ENCODE measurements at regions not wholly inside any gene's neighbourhood (a gene's known extent, or its start where the extent isn't known, plus 50 kb on each side); places are given as distances from the start of the nearest gene placed in this dataset.

DNA sequence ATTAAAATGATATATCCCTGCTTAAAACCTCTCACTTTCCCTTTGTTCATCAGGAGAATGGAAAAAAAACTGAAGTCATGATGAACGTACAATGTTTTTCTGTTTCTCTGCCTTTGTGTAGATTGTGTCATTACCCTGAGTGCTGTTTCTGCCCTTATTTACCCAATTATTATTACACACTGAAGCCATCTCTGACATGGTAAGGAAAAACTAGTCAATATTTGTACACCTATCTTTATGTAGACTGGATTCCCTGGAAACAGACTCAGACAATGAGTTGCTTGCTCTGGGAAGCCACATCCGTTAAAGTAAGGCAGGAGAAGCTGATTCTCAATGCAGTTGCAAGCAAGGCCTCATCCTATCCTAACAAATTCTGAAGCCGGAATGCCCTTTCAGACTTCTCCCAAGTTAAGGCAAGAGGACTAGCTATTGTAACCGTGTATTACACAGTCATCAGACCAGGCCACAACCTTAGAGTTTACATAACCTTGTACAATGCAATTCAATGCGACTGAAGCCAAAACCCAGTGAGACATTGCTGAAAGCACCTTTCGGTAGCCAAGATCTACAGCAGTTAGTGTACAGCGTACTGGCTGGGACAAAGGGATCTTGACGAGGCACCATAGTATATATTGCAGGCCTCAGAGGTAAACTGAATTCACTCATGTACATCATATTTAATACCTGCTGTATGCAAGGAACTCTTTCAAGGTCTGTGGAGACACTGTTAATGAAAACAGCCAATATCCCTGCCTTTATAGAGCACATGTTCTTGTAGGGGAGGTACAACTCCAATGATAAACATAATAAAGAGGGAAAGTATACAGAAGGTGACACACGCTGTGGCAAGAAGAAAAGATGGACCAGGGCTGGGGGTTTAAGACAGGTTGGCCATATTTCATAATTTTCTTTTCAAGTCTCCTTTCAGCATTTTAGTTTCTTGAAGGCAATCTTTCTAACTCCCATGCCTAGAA, 1040.8 kb upstream of the SEMA6D start:
- no peak for DNase-seq

DNA sequence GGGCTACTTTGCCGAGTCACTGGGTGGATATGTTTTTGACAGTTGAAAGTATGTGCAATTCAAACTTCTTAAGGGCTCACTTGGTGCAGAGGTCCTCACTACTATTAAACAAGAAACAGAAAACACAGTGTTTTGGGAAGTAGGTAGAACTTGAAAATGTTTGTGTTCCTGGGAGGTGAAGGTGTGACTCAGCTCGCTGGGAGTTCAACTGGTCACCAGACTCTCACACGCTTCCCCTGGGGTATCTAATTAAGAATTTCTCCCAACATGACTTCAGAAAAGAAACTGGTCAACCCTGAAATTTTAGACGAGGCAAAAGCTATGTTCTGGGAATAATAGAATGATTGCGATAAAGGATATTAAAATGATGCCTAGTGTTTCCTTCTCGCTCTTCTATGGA, 1039.8 kb upstream of the SEMA6D start:
- no peak for DNase-seq

DNA sequence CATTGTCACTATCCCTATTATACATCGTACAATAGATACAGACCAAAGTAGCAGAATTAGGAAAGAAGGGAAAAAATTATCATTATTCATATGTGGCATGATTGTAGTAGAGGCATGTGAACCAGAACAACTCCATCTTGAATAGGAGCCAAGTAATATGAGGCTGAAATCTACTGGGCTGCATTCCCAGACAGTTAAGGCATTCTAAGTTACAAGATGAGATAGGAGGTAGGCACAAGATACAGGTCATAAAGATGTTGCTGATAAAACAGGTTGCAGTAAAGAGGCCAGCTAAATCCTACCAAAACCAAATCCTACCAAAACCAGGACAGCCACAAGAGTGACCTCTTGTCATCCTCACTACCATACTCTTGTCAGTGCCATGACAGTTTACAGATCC, 1035.4 kb upstream of the SEMA6D start:
- DNase-seq: no peak

DNA sequence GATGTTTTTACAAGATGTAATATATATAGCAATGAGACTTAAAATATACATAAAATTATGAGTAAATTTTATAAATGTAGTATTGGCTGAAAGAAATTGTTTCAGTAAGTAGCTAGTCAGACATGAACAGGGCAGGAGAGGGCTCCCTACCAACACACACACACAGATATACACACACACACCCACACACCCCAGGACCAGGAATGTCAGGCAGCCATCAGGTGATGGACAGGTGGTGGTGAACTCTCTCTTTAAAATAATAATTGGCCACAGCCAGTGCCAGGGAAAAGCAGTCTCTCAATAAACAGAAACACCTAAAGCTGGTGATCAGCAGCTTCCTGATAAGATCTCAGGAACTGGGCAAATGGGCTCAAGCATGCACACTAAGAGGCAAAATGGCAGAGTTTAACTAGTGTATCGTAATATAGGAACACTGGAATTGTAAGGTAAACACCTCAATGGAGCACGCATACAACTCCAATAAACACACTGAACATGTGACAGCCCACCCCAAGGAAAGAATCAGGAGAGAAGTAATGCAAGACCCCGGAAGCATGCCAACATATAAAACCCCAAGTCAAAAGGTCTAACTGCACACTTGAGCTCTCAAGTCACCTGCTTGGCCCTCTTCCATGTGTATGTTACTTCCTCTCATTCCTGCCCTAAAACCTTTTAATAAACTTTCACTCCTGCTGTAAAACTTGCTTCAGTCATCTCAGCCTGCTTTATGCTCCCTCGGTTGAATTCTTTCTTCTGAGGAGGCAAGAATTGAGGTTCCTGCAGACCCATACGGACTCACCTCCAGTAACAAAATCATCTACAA, 1034.1 kb upstream of the SEMA6D start:
- no peak for DNase-seq

DNA sequence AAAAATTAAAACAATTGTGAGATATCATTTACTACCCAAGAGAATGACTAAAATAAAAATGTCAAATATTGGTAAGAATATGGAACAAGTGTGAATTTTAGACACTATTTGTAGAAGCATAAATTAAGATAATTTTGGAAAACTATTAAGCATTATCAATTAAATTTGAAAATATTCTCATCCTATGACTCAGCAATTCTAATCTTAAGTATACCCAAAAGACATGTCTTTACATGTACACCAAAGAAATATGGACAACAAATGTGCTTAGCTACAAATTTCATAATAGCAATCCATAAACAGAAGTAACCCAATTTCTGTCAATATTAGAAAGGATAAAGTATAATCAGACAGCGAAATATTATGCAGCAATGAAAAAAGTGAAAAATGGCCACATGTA, 1032.2 kb upstream of the SEMA6D start:
- DNase-seq: no peak

DNA sequence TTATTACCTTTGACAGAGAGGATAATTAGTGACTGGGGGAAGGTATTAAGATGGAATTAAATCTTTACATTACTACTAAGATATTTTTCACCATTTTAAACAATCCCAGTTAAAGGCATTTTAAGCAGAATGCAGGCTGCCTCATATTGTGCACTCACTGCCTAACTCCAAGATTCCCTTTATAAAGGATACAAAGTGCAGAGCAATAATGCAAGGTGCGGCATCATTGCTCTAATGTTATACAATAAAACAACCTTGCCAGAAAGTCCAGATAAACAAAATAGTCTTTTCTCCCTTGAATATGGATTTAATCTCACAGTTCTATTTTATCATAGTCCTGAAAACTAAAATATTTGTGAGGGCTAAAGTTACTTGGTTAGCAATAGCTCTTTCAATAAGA, 1031.6 kb upstream of the SEMA6D start:
- DNase-seq: no peak

DNA sequence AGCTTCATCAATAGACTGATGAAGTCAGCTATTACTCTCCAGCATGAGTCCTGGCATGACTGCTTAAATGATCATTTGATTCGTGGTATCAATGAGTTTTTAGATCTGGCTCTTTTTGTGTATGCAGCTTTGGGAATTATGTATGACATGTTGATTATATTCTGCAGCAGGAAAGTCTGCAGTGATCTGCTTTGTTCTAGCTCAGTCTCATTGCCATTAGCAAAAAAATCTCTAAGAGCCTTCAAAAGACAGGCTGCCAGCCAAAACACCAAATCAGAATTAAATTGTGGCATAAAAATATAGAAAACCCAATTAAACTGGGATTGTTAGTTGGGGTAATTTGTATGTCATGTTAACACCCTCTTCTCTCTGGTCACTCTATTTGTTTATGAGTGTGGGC, 1021.0 kb upstream of the SEMA6D start:
- DNase-seq: no peak

DNA sequence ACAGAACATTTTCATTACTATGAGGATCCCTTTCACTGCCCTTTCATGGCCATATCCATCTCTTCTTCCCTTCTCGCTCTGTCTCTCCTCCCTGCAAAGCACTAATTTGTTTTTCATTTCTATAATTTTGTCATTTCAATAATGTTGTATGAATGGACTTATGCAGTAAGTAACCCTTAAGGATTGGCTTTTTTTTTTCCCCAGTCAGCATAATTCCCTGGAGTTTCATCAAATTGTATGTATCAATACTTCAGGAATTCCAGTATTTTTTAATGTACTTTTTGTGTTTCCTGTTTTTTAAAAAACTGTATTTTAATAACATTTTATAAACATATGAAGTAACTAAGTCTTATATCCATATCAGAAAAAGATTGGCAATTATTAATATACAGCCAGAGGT, 1016.0 kb upstream of the SEMA6D start:
- no peak for DNase-seq

DNA sequence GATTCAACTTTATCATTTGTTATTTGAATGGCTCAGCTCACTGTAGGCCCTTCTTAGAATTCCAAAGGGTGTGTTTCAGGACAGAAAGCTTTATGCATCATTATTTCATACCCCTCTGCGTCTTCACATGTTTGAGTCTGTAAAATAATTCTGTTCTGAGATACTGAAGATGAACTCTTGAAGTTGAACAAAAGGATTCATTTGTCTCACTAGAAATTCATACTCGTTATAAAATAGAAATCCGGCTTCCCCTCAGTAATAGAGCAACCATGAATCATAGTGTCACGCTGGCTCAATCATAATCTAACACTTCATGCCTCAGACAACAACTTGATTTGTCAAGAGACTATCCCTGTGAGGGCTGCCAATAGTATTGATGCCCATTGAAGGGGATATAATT, 1015.4 kb upstream of the SEMA6D start:
- DNase-seq: no peak

DNA sequence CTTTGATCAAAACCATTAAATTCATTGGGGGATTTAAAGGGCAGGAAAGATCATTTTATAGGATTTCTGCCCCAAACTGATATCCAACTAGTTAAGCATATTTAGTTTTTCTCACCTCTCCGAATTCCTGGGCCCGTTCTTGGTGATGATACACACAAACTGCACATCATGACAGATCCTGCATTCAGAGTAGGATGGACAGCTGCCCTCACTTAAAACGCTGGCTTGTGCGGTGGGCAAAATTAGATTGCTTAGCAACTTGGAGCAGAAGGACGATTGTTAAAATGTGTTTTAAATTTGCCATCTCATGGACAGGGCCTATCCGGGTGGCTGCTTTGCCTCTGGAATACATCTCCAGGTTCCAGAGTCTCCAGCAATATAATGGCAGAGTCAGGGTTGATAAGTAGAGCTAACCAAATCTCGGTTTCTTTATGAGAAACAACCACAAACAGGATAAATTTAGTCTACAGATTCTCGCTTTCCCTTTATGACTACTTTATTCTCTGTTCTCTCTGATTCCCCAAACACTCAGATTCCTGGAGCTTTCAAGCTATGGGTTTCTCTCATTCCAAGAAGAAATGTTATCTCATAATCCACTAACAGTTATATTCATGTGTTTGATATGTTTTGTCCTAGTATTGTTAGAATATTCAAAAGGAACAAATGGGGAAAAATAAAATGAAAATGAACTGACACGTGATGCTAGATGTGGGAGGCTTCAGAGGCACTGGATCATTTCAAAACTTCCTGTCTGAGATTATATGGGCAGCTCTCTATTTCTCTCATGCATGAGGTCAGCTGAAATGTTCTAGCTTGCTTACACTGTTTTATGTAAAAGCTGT, 1014.1 kb upstream of the SEMA6D start:
- DNase-seq: no peak

DNA sequence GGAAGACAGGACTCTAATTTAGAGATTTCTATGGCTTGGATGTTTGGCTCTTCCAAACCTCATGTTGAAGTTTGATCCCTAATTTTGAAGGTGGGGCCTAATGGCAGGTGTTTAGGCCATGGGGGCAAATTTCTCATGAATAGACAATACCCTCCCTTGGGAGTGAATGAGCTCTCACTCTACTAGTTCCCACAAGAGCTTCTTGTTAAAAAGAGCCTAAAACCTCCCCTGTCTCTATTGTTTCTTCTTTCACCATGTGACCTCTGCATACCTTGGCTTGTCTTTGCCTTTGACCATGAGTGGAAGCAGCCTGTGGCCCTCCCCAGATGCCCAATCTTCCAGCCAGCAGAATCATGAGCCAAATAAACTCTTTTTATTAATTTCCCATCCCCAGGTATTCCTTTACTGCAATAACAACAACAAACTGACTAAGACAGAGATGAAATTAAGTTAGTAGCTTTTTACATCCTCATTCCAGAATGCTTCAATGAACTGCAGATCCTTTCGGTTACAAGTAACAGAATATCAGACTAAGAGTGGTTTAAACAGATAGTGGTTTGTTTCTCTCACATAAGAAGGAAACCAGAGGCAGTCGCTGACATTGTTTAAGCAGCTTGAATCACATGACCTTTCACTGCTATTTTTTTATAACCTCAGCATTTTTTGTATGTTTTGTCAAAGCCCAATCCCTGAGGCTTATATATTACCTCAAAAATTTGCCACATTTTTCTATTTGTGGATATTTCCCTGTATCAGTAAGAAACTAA, 1013.3 kb upstream of the SEMA6D start:
- DNase-seq: no peak

DNA sequence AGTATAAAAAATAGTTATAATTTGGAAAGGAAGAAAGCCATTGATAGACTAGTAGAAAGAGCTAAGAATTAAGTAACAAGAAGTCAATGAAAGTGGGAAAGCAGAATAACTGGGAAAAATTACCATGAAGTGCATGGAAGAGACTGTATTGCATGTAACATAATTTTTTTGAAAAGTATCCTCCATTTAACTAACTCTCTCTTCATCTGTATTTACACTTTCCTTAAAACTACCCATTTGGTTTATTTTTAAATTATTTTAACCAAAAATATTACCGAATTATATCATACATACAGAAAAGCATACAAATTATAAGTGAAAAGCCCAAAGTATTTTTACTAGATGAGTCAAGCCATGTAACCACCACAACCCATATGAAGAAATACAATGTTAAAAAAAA, 1009.9 kb upstream of the SEMA6D start:
- DNase-seq: no peak

DNA sequence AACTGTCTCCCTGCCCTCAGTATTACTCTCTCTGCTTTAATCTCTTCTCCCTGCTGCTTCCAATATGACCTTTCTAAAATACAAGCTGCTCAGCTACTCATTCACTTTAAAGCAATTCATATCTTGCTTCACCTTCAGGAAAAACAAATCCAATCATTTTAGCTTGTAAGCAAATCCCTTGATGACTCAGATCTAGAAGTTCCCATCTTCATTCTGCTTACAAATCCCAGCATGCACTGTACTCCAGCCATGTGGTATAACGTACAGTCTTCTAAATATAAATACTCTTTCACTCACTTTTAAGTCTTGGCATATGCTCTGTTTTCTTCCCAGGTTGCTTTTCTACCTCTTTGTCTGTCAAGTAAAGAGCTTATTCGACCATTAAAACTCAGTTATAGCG, 1009.1 kb upstream of the SEMA6D start:
- no peak for DNase-seq

DNA sequence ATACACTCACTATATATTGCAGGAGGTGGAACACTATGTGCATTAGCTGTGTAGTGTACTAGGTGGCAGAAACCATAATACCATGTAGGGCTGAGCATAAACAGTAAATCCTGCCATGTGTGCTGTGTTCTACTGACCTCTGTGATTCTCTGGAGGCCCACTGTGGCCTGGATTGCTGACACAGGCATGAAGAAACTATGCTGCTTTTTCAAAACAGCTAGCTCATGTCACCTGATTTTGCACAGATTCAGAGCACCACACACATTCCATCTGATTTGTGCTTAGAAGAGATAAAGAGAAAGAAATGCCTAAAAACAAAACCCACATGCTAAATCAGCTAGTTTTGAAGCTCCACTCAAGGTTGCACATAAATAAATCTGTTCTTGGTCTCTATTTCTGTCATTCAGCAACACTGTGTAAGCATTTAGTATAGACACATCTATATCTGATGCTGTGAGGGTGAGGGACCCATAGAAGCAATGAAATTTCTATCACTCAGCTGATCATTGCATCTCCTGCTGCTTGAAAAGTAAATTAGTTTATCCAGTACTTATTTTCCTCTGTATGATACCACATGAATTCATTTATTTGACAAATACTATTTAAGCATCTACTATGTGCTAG, 1007.7 kb upstream of the SEMA6D start:
- DNase-seq: no peak

DNA sequence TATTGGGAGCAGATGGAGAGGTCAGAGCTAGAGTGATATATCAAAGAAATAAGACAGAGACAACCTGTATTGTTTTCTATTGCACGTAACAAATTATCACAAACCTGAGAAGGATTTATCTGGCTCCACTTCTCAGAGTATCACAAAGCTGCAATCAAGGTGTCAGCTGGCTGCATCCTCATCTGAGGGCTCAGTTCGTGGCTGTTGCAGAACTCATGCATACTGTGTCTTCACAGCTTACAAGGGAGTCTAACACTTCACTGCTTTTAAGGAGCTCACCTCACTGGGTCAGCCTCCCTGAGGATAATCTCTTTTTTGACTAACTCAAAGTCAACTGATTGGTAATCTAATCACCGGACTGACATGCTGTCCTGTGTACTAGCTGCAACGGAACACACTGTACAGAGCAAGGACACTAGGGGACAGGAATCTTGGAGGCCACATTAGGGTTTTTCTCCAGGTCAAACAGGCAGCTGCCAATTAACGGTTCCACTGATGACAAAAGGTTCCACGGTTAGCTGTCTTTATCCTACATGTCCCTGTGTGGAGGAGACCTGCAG, 1006.8 kb upstream of the SEMA6D start:
- no peak for DNase-seq

DNA sequence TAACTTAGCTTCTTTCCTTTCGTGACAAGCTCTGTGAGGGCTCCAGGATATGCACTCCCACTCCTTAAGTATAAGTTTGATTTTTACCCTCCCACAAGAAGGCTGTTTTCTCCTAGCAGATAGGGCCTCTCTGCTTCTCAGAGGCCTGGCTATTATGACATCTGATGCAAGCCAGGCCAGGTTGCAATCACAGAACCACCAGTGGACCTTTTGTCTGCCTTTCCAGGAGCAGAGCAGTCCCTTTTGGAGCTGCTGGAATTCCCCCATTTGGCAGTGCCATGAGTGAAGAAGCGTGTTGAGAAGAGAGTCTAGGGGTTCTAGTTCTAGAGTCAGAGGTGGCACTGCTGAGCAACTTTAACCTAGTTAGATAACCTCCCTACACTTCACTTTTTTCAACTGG, 1004.3 kb upstream of the SEMA6D start:
- no peak for DNase-seq

DNA sequence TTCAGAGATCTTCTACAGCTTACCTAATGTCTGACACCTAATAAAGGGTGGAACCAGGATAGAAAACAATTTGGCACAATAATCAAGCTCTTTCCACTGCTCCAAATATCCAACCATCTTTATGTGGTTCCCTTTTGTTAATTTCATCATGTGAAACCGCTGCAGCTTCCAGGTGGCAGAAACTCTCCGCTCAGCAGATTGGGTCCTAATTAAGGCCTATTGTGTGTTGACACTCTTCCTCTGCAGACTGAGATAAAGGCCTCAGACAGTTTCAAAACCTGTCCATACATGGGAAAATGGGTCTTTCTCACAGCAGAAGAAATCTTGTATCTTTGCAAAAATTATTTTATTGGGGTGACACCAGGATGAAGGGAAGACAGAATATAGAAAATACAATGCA, 1002.4 kb upstream of the SEMA6D start:
- no peak for DNase-seq

DNA sequence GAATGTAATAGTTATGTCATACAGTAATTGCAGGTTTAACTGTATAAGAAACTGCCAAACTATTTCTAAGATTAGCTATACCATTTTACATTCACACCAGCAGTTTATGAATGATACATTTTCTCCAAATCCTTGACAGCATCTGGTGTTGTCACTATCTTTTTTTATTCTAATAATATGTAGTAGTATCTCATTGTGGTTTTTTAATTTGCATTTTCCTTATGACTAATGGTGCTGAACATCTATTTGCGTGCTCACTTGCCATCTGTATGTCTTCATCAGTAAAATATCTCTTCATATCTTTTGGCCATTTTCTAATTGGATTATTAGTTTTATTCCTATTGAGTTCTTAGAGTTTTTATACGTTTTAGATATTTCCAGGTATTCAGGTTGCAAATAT, 994.0 kb upstream of the SEMA6D start:
- DNase-seq: no peak

DNA sequence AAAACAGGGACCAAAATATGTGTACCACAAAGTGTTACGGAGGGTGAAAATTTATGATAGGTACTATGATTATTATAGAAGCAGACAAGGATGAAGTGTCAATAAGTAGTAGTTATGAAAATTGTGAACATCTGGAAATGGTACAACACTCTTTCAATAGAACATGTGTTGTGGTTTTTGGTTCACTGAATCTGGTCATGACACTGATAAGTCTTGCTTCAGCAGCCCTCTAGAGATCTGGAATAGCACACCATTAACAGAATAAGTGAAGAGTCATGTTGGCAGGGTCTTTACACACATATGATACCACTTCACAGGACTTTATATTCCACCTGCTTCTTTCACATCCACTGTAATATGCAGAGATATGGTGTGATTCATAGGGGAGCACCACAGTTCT, 985.2 kb upstream of the SEMA6D start:
- no peak for DNase-seq

DNA sequence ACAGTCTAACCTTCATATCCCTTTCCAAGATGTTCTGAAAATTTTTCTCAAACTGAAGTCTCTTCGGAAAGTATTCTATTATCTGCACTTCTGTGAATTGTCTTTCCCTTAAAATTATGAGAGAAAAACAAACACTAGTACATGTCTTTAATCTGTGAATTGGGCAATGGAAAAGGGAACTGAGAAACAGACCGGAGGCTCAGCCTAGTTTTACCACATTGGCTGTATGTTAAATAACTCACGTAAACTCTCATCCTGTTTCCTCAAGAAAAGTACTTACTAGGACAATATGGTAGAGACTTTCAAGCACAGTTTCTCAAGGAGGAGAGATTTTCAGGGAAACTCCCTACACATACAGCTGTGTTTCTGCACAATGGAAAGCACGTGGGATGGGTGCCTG, 982.2 kb upstream of the SEMA6D start:
- no peak for DNase-seq

DNA sequence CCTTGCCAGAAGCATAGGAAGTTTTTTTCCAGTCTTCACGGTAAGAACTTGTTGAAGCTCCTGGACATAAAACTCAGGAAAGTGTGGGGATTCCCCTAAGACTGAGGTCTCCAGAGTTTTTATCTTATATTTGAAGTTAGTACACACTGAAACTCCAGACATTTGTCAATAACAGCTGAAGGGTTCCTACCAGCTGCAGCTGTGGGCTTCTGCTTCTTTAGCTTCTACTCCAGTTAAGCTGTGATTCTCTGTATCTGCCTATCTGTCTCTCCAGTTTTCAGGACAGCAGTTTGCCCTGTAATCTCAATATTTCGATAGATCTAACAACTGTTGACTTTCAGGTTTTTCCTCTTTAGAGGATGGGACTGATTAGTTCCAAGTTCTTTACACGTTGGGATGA, 966.0 kb upstream of the SEMA6D start:
- no peak for DNase-seq

DNA sequence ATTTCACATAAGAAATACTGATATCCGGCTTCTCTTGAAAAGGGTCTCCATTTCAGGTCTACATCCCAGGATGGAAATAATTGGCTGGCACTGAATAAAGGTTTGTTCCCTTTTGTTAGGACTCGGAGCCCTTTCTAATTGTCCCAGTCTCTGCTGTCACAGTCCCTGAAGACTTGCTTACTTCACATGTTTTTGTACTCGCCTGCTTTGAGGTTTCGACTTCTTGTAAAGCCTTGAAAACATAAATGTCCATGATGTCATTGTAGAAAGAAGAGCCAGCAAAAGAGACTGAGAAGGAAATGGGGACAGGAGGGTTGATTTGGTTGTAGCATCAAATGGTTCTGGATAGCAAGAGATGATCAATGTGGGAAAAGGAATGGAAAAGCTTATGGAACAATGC, 963.4 kb upstream of the SEMA6D start:
- DNase-seq: no peak

All from GDM1 (cell line).